ENCODE measurements at regions not wholly inside any gene's neighbourhood (a gene's known extent, or its start where the extent isn't known, plus 50 kb on each side); places are given as distances from the start of the nearest gene placed in this dataset.

DNA sequence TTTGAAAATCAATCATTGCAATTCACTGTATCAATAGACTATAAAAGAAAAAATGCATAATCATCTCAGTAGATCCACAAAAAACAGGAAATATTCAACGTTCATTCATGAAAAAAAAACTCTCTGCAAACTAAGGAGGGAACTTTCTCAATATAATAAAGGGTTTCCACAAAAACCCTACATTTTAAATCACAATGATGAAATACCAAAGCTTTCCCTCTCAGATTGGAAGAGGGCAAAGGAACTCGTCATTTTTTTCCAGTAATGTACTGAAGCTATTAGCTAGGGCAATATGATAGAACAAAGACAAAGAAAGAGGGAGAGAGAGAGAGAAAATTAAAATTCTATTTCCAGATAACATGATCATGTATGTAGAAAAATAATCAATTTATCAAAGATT lies 167.1 kb upstream of the RBMS1 start:
- TF ChIP-seq, protein P1, sequence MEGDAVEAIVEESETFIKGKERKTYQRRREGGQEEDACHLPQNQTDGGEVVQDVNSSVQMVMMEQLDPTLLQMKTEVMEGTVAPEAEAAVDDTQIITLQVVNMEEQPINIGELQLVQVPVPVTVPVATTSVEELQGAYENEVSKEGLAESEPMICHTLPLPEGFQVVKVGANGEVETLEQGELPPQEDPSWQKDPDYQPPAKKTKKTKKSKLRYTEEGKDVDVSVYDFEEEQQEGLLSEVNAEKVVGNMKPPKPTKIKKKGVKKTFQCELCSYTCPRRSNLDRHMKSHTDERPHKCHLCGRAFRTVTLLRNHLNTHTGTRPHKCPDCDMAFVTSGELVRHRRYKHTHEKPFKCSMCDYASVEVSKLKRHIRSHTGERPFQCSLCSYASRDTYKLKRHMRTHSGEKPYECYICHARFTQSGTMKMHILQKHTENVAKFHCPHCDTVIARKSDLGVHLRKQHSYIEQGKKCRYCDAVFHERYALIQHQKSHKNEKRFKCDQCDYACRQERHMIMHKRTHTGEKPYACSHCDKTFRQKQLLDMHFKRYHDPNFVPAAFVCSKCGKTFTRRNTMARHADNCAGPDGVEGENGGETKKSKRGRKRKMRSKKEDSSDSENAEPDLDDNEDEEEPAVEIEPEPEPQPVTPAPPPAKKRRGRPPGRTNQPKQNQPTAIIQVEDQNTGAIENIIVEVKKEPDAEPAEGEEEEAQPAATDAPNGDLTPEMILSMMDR (IDR thresholded peaks at IDR 0.05): no peak
- TF ChIP-seq POLR2A (IDR thresholded peaks at IDR 0.05): no peak
- TF ChIP-seq POLR2AphosphoS5 (IDR thresholded peaks at IDR 0.05): no peak
